Gastroesophageal sphincter (tissue), 3 donors: ENCODE measurements at regions not wholly inside any gene's neighbourhood (a gene's known extent, or its start where the extent isn't known, plus 50 kb on each side); places are given as distances from the start of the nearest gene placed in this dataset.

Experiments
- CTCF ChIP-seq, 4 experiments: fragments of 200-600 bp in 2 of 4; fragments of 450-650 bp in 2 of 4; sonication (generic) in 1 of 4; IDR thresholded peaks; one replicate each; pipeline ENCODE4 v1.5.1; 2017 to 2019; ENCODE audit warnings: antibody characterized with exemption in 4 of 4, mild to moderate bottlenecking in 2 of 4, moderate library complexity in 2 of 4
- EP300 ChIP-seq: sonication (generic); formaldehyde crosslinking; IDR thresholded peaks from one replicate; pipeline ENCODE4 v1.6.1; 2017; ENCODE audit warnings: antibody characterized with exemption, mild to moderate bottlenecking
- POLR2A ChIP-seq, 2 donors: fragments of 450-650 bp; IDR thresholded peaks; one replicate each; pipeline ENCODE4 v1.6.1; 2017; ENCODE audit warnings: antibody characterized with exemption in 2 of 2, mild to moderate bottlenecking in 2 of 2, moderate library complexity in 1 of 2
- POLR2AphosphoS5 ChIP-seq: sonication (generic); formaldehyde crosslinking; IDR thresholded peaks from one replicate; pipeline ENCODE4 v1.6.1; 2017; ENCODE audit warnings: antibody characterized with exemption

GRCh38 chr15:94666553-94666952, 435.2 kb downstream of the MCTP2 start:
- TF ChIP-seq CTCF (IDR thresholded peaks at IDR 0.05), result no peak
- no peak for TF ChIP-seq POLR2A (IDR thresholded peaks at IDR 0.05)
- no peak for TF ChIP-seq POLR2AphosphoS5
- no peak for TF ChIP-seq EP300
